NCI-H2227 treated with DMSO at 0.1 percent for 48 hours (cell line): ENCODE measurements at regions not wholly inside any gene's neighbourhood (a gene's known extent, or its start where the extent isn't known, plus 50 kb on each side); places are given as distances from the start of the nearest gene placed in this dataset.

Experiments used
- DNase-seq: peaks from one replicate; lab custom pipeline; 2025; lab: John Stamatoyannopoulos, UW

DNA sequence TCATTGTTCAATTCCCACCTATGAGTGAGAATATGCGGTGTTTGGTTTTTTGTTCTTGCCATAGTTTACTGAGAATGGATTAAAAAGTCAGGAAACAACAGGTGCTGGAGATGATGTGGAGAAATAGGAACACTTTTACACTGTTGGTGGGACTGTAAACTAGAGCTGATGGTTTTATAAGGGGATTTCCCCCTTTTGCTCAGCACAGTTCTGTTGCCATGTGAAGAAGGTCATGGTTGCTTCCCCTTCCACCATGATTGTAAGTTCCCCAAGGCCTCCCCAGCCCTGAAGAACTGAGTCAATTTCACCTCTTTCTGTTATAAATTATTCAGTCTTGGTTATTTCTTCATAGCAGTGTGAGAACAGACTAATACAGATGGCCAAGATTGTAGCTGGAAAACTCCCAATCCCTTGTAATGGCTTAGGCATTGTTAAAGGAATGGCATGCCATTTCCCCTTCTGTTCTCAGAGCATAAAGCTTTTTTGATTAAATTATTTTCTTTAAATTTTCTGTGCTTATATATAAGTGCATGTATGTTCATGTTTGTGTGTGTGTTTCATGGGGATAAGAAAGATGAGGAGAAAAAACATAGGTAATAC is 144.8 kb downstream of the BACH1 start:
- no peak for DNase-seq

DNA sequence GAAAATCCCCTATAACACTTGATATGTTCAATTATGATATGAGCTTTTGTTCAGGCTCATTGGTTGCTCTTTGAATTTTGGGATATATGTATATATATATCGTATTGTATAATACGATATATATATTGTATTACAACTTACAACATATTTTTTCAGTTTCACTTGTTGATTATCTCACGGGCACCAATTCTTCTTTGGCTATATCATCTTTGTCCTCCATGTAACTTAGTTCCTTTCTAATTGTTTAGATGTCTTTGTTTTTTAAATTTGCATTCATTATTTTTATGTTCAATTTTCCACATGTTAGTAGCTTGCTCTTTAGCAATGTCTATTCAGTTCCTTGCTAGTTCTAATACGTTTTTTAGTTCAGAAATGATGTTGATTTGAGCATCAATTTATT is 150.0 kb downstream of the BACH1 start:
- no peak for DNase-seq

DNA sequence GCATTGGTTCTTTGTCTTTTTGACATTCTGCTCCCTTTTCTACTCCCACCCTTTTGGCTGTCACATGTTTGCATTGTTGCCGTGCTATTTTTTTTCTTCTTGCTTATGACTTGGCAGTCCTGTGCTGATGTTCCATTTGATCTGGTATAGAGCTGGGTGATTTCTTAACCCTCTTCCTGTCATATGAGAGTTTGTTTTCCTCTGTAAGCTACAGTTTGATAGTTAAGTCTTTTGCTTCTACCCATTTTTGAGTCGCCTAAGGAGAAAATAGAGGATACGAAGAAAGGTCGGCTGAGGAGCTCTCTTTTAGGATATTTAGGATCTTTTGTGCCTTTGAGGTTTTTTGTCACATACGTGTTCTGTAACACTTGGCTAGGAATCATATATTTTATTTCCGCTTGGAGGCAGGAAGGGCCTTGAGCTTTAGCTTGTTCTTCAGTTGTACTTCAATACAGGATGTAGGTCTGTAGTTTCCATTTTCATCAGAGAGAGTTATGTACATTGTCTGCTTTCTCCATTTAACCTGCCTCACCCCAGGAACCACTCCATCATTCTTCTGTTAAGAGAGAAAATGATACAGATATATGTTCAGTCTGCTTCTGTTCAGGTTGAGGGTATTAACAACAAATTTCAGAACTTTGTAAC is 150.7 kb downstream of the BACH1 start:
- DNase-seq: no peak

DNA sequence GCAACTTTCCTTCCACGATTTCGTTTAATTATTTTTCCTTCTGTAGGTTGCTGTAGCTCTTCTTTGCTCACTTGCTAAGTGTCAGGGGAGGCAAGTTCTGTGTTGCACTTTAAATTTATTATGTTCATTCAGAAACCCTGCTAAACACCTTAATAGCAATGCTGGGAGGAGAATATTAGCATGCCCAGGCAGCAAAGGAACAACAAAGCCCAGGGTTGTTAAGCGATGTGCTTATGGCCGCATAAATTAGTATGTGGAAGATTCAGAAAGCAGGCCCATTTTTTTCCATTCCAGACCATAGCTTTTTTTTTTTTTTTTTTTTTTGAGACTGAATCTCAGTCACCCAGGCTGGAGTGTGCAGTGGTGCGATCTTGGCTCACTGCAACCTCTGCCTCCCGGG is 151.3 kb downstream of the BACH1 start:
- DNase-seq: no peak

DNA sequence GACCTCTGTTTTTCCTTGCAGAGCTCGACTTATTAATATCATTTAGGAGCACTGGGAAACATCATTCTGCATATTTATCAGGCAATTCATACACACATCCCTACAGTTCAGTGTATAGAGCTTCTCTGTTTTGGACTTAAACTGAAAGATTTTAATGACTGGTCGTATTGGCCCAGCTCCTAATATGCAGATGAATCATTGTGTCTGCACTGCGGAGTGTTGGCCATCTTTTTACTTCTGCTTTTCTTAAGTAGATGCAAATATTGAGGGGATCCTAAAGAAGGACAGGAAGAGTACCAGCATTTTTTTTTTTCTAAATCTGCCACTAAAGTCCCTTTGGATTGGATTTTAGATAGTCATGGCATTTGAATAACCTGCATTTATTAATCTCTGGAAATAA is 154.8 kb downstream of the BACH1 start:
- no peak for DNase-seq

DNA sequence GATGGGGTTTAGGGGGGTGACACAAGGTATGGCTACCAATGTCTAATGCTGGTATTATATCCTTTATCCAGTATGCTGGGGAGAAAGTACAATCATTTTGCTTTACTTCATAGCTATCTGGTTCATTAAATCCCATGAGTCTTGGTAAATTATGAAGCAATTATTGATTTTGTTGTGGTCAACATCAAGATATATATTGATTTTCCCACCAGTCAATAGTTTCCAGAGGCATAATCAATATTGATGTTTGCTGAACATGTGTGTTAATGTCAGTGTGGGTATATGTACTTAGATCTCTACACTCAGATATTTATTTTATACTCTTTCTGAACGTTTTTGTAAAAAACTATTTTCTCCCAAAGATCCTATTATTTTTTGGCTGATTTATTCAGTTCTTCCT is 155.5 kb downstream of the BACH1 start:
- DNase-seq: no peak

DNA sequence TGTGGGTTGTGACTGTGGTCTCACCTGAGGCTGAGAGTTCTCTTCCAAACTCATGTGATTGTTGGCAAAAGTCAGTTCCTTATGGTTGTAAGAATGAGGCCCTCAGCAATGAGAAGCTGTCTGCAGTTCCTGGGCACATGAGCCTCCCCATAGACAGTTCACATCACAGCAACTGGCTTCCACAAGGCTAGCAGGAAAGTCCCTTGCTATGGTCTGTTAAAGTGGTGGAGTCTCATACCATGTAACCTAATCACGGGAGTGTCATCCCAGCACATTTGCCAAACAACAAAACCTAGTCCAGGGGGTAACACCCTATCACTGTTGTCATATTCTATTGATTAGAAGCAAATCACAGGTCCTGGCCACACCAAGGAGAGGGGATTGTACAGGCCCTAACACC is 163.8 kb downstream of the BACH1 start:
- no peak for DNase-seq

DNA sequence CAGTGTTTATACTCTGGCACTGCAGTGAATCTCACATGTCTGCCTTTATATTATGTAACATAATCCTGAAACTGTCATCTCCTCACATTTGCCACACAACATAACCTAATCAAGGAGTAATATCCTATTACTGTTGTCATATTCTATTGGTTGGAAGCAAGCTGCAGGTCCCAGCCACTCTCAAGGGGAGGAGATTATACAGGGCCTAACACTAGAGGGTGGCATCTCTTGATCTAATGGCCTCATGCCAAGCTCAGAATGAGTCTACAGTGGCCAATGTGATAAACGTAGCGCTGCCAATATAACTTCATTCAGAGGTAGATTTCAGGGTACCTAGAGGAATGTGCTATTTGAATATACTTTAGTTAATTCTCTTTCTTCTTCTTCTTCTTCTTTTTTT is 166.8 kb downstream of the BACH1 start:
- no peak for DNase-seq

DNA sequence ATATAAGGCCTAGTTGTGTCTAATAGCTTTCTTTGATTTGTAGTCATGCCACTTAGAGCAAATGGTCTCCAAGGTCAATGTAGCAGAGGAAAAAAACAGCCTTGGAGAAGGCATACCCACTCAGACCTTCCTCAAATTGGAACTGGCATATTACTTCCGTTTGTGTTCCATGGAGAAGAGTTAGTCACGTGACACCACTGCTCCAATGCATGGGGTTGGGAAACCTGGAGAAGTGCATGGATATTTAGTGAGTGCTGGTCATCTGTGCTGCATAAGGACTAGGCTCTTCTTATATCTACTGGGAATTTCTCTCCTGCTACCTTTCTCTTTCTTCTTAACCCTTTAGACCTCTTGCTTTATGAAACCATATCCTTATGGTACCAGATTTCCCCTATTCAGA is 167.8 kb downstream of the BACH1 start:
- DNase-seq: no peak

DNA sequence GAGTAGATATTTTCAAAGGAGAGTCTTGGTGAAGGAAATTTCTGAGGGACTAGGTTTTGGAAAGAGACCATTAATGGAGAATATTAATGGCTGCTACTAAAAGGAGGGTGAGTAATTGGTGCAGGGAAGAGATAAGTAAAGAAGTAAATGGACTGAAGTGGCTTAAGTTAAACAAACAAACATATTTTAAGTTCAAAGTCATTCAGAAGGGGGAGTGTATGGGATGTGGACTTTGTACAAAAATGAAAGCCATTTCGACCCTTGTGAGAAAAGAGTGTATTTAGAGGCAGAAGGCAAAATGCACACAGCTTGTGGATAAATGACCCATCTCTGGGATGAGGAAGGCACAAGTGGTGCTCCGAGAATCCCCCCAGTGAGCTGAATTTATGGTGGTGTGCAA is 171.7 kb downstream of the BACH1 start:
- DNase-seq: no peak

DNA sequence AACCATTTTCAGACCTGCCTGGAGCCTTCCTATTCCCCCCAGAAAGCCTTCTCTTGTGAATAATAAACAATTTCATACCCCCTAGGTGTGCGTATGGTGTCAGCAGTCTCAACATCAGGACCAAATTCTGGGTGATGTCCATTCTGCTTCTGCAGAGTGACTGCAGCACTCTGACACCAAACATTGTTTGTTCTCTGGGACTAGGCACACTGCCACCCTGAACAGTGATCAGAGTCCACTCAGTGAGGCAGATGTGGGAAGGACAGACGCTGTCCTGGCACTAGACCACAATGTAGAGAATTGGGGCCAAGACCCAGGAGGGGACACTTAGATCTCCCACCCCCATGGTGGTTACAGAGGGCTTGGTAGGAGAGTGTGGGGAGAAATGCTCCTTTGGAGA is 175.1 kb downstream of the BACH1 start:
- DNase-seq: no peak

DNA sequence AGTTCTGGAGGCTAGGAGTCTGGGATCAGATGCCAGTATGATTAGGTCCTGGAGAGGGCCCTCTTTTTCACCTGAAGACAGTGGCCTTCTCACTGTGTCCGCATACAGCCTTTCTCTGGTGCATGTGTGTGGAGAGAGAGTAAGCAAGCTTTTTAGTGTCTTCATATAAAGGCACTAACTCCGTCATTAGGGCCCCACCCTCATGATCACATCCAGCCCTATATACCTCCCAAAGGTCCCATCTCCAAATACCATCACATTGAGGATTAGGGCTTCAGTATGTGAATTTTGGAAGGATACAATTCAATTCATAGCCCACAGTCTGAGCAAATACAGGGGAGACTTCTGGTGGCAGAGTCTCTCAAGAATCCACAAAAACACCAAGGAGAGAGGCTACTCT is 176.6 kb downstream of the BACH1 start:
- DNase-seq: no peak

DNA sequence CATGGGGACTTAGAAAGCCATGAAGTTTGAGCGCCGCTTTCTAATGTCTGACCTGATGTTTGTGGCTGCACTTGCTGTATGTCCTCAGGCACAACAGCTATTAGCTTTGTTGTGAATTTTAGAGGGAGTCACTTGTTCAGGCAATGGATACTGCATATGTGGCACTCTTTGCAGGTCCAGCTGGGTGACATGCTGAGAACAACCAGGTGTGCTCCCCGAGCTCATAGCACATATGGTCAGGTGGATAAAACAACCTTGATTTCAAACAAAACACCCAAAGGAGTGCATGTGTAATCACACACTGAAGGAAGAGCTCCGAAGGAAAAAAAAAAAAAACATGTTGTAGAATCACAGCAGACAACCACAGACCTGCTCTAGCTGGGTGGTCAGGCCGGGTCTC is 178.6 kb downstream of the BACH1 start:
- DNase-seq: no peak

DNA sequence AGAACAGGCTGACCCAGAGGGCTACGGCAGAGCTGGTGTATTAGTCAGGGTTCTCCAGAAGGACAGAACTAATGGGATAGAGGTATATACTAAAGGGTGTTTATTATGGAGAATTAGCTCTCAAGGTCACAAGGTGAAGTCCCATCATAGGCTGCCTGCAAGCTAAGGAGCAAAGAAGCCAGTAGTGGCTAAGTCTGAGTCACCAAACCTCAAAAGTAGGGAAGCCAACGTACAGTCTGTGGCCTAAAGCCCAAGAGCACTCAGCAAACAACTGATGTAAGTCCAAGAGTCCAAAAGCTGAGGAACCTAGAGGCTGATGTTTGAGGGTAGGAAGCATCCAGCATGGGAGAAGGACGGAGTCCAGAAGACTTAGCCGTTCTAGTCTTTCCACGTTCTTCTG is 179.2 kb downstream of the BACH1 start:
- DNase-seq: no peak

DNA sequence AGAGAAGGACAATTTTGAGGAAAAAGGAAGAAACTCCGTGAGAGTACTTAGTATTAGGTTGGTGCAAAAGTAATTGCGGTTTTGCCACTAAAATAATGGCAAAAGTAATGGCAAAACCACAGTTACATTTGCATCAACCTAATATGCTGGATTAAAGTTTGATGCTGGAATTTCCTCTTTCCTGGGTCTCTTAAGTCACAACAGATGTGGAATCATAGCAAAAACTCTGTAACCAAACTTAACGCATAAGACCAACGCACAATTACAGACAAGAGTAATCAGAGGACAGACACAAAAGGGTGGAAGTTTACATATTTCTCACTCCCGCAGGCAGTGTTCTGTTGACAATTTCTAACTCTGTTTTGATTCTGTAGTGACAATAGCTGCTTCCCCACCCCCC is 182.4 kb downstream of the BACH1 start:
- no peak for DNase-seq

DNA sequence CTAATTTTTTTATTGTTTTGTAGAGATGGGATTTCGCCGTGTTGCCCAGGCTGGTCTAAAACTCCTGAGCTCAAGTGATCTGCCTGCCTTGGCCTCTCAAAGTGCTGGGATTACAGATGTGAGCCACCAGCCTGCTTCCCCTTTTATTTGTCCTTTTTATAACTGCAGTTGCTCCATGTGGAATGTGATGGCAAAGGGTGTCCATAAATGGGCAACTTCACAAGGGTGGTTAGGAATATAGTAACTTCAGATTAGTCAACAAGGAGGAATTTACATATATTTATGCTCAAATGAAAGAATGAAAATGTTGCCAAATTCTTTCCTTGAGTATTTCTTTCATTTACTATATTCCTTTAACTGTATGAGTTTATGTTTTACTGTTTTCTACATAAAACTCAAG is 182.9 kb downstream of the BACH1 start:
- DNase-seq: no peak

DNA sequence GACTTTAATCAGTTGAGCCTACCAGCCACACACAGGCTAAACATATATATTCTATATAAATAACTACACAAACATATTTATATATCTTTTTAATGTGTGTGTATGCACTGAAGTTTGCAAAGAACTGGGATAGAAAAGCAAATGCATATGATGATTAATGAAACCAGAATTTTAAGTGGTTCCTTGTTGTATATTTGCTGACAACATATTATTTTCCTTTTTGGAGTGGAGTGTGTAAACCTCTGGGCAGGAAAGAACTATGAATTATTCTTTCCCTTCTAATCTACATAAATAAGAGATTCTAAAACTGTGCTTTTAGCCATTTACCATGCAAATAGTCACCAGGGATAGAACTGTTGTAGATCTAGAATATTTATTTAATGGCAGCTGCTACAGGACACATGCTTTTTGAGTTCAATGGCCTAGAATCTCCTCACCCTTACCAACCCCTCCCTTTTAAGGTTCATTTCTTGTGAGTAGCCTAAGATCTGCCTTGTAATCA is 187.6 kb downstream of the BACH1 start:
- no peak for DNase-seq
